PC-9 (cell line): ENCODE measurements at regions not wholly inside any gene's neighbourhood (a gene's known extent, or its start where the extent isn't known, plus 50 kb on each side); places are given as distances from the start of the nearest gene placed in this dataset.

ENCODE experiments used
- BruUV-seq: library from RNA; stranded (reverse); fragments of 400-500 nt; replicated peaks from 2 replicates; lab custom pipeline; 2021; lab: Mats Ljungman, UMichigan
- CTCF ChIA-PET: fragments of 300-600 bp; sonication (Branson Sonifier 250); formaldehyde crosslinking; loops from one replicate; lab custom pipeline; 2022; ENCODE audit warnings: antibody characterized with exemption; lab: Charles Lee
- POLR2A ChIA-PET: fragments of 300-600 bp; sonication (Branson Sonifier 250); formaldehyde crosslinking; loops from one replicate; lab custom pipeline; 2022; ENCODE audit warnings: antibody characterized with exemption; ENCODE audit not compliant: unreplicated experiment; lab: Charles Lee
- DNase-seq, 2 experiments: peaks; one replicate each; pipeline versions ENCODE4 v3.0.0 to v3.0.0-alpha.2; 2015 to 2022; ENCODE audit warnings: mixed read lengths in 1 of 2
- H2AFZ ChIP-seq: fragments of 200-600 bp; sonication (generic); 2 replicates; pipeline ENCODE4 v1.8.1; 2017; ENCODE audit warnings: antibody characterized with exemption
- H3F3A ChIP-seq: fragments of 200-600 bp; sonication (generic); 2 replicates; pipeline ENCODE4 v1.8.1; 2017; ENCODE audit warnings: antibody characterized with exemption, mild to moderate bottlenecking, low read depth; ENCODE audit not compliant: insufficient read depth
- H3K27ac ChIP-seq: fragments of 200-600 bp; sonication (generic); 2 replicates; pipeline ENCODE4 v1.6.1; 2016; ENCODE audit warnings: mixed run types
- H3K27me3 ChIP-seq: fragments of 200-600 bp; sonication (generic); 2 replicates; pipeline ENCODE4 v1.6.1; 2016; ENCODE audit warnings: low read depth, mixed run types; ENCODE audit not compliant: insufficient read depth
- H3K36me3 ChIP-seq: fragments of 200-600 bp; sonication (generic); 2 replicates; pipeline ENCODE4 v1.6.1; 2016; ENCODE audit warnings: low read depth, mixed run types
- H3K4me1 ChIP-seq: fragments of 200-600 bp; sonication (generic); replicated peaks from 2 replicates; pipeline ENCODE4 v1.6.1; 2016; ENCODE audit warnings: mixed run types; ENCODE audit not compliant: insufficient read depth
- H3K4me2 ChIP-seq: fragments of 200-600 bp; sonication (generic); 2 replicates; pipeline ENCODE4 v1.6.1; 2017; ENCODE audit warnings: mixed run types
- H3K4me3 ChIP-seq: fragments of 200-600 bp; sonication (generic); 2 replicates; pipeline ENCODE4 v1.6.1; 2016; ENCODE audit warnings: mixed run types
- H3K79me2 ChIP-seq: fragments of 200-600 bp; sonication (generic); 2 replicates; pipeline ENCODE4 v1.6.1; 2017; ENCODE audit warnings: low read depth, mixed run types
- H3K9me2 ChIP-seq: fragments of 200-600 bp; sonication (generic); 2 replicates; pipeline ENCODE4 v1.8.1; 2017; ENCODE audit warnings: mild to moderate bottlenecking; ENCODE audit not compliant: insufficient read depth
- H3K9me3 ChIP-seq: fragments of 200-600 bp; sonication (generic); 2 replicates; pipeline ENCODE4 v1.8.1; 2016; ENCODE audit warnings: low read depth; ENCODE audit not compliant: insufficient read depth
- H4K20me1 ChIP-seq: fragments of 200-600 bp; sonication (generic); 2 replicates; pipeline ENCODE4 v1.8.1; 2017; ENCODE audit not compliant: insufficient read depth
- CTCF ChIP-seq: fragments of 200-600 bp; sonication (generic); conservative IDR thresholded peaks from 2 replicates; pipeline ENCODE4 v1.6.1; 2017; ENCODE audit warnings: mixed run types, antibody characterized with exemption, mild to moderate bottlenecking, moderate library complexity
- EZH2 ChIP-seq: fragments of 200-600 bp; sonication (generic); IDR thresholded peaks from 2 replicates; pipeline ENCODE4 v1.8.0; 2017; ENCODE audit warnings: antibody characterized with exemption, low read depth
- intact Hi-C: fragments of 100-400 bp; cut with micrococcal nuclease; formaldehyde crosslinking; loops from one replicate; pipeline ENCODE4 v1.10.0; 2022; ENCODE audit not compliant: unreplicated experiment

DNA sequence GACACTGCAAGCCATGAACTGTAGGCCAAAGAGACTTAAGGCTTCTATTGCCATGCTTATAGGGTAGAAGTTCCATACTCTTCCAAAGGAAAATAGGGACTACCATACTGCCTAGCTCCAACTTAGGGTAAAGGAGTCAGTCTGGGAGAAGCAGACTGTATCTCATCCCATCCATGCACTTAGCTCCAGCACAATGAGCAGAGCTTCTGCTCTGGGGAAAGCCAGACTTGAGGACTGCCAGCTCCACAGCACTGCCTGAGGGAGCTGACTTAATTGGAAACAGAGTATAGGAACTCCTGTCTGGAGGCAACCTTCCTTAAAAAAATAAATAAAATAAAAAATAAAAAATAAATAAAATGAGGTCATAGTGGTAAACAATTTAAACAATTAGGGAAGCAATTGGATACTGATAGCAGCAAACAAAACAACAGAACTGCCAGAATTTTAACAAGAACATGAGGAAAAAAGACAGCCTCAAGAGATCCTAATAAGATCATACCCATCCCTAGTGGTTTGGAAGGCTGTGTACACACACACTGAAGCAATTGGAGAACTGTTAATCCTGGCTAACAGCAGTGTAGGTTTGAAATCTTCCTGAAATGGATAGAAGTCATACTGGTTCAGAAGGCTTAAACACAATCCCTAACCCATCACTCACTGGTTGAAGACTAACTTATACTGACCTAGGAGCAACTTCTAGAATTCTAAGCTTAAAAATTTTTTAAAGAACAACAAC is 550.1 kb downstream of the TBC1D4 start:
- TF ChIP-seq EZH2 (no peak), CTCF (no peak)
- no peaks in the 10 kb centered on the region for H3F3A ChIP-seq
- H3K9me2 ChIP-seq, result no peaks in the 10 kb centered on the region
- H3K36me3 ChIP-seq, result no peaks in the 10 kb centered on the region
- BruUV-seq, result no TSS peak
- no peak overlapping the region for H3K4me2 ChIP-seq
- POLR2A ChIA-PET, result no interaction called here
- H3K4me1 ChIP-seq, result no peaks in the 10 kb centered on the region
- H3K79me2 ChIP-seq, result no peaks in the 10 kb centered on the region
- H3K27me3 ChIP-seq, result no peaks in the 10 kb centered on the region
- no peak overlapping the region for H2AFZ ChIP-seq
- CTCF ChIA-PET, result interaction anchor here (0.7 kb wide), 1 partner anchor 578 kb away, joined by 5 read pairs; no protein-coding TSS in a partner anchor
- H3K9me3 ChIP-seq, result no peaks in the 10 kb centered on the region
- DNase-seq, result no peak
- no peaks in the 10 kb centered on the region for H4K20me1 ChIP-seq
- no peak overlapping the region for H3K4me3 ChIP-seq
- intact Hi-C loops, result no loop called here
- H3K27ac ChIP-seq, result no peak overlapping the region

GRCh38 chr13:74930402-74931165 is 551.4 kb downstream of the TBC1D4 start:
- TF ChIP-seq EZH2 (no peak), CTCF (no peak)
- H3K4me3 ChIP-seq, result no peak overlapping the region
- H3K36me3 ChIP-seq, result no peaks in the 10 kb centered on the region
- no peaks in the 10 kb centered on the region for H4K20me1 ChIP-seq
- POLR2A ChIA-PET, result no interaction called here
- intact Hi-C loops, result no loop called here
- no peaks in the 10 kb centered on the region for H3K79me2 ChIP-seq
- H3K4me2 ChIP-seq, result no peak overlapping the region
- no peaks in the 10 kb centered on the region for H3K27me3 ChIP-seq
- H3K27ac ChIP-seq, result no peak overlapping the region
- no peaks in the 10 kb centered on the region for H3K9me3 ChIP-seq
- BruUV-seq, result no TSS peak
- CTCF ChIA-PET, result interaction anchor here (0.7 kb wide), 1 partner anchor 580 kb away, joined by 5 read pairs; no protein-coding TSS in a partner anchor
- H2AFZ ChIP-seq, result no peak overlapping the region
- no peak for DNase-seq
- no peaks in the 10 kb centered on the region for H3F3A ChIP-seq
- no peaks in the 10 kb centered on the region for H3K4me1 ChIP-seq
- H3K9me2 ChIP-seq, result no peaks in the 10 kb centered on the region

DNA sequence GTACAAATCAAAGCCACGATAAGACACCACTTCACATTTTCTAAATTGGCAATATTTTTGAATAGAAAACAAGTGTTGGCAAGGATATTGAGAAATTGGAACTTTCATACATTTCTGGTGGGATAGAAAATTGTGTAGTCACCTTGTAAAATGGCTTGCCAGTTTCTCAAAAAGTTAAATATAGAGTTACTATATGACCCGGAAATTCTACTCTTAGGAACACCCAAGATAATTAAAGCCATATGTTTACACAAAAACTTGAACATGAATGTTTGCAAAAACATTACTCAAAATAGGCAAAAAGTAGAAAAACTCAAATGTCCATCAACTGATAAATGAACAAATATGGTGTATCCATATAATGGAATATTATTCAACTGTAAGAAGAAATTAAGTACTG is 552.5 kb downstream of the TBC1D4 start:
- intact Hi-C loops, result no loop called here
- ChIA-PET POLR2A (no interaction called here), CTCF (no interaction called here)
- H3K9me3 ChIP-seq, result no peaks in the 10 kb centered on the region
- no peak overlapping the region for H3K4me2 ChIP-seq
- H2AFZ ChIP-seq, result no peak overlapping the region
- no peaks in the 10 kb centered on the region for H3K36me3 ChIP-seq
- H3K4me3 ChIP-seq, result no peak overlapping the region
- no peaks in the 10 kb centered on the region for H3K27me3 ChIP-seq
- BruUV-seq, result no TSS peak
- H3F3A ChIP-seq, result no peaks in the 10 kb centered on the region
- no peak for TF ChIP-seq EZH2
- no peak for TF ChIP-seq CTCF
- no peaks in the 10 kb centered on the region for H4K20me1 ChIP-seq
- H3K79me2 ChIP-seq, result no peaks in the 10 kb centered on the region
- H3K4me1 ChIP-seq, result no peaks in the 10 kb centered on the region
- no peaks in the 10 kb centered on the region; the same call in 1 of the 2 replicates for H3K9me2 ChIP-seq
- no peak for DNase-seq
- H3K27ac ChIP-seq, result no peak overlapping the region
